Ascending aorta (tissue), 2 donors: ENCODE measurements at regions not wholly inside any gene's neighbourhood (a gene's known extent, or its start where the extent isn't known, plus 50 kb on each side); places are given as distances from the start of the nearest gene placed in this dataset.

Experiments used
- DNase-seq, 2 donors: peaks; one replicate each; pipeline ENCODE4 v3.0.0-alpha.2; 2019; ENCODE audit warnings: low spot score in 2 of 2
- H3K27ac ChIP-seq, 2 donors: fragments of 200-600 bp; sonication (generic); one replicate each; pipeline ENCODE4 v1.5.1; 2016 to 2017; ENCODE audit warnings: mild to moderate bottlenecking in 1 of 2
- H3K27me3 ChIP-seq: fragments of 200-600 bp; sonication (generic); one replicate; pipeline ENCODE4 v1.5.1; 2017
- H3K36me3 ChIP-seq, 2 donors: fragments of 200-600 bp; sonication (generic); one replicate each; pipeline ENCODE4 v1.5.1; 2016
- H3K4me1 ChIP-seq, 2 donors: fragments of 200-600 bp; sonication (generic); one replicate each; pipeline ENCODE4 v1.5.1; 2016 to 2017; ENCODE audit warnings: mild to moderate bottlenecking in 1 of 2
- H3K4me3 ChIP-seq, 2 donors: fragments of 200-600 bp; sonication (generic); one replicate each; pipeline ENCODE4 v1.5.1; 2016 to 2017; ENCODE audit warnings: mild to moderate bottlenecking in 1 of 2
- H3K9me3 ChIP-seq, 2 donors: fragments of 200-600 bp; sonication (generic); one replicate each; pipeline ENCODE4 v1.5.1; 2016
- CTCF ChIP-seq, 3 experiments: fragments of 200-600 bp in 2 of 3; fragments of 450-650 bp in 1 of 3; sonication (generic) in 2 of 3; IDR thresholded peaks; one replicate each; pipeline ENCODE4 v1.5.1; 2016 to 2019; ENCODE audit warnings: antibody characterized with exemption in 3 of 3, mild to moderate bottlenecking in 1 of 3, moderate library complexity in 1 of 3
- intact Hi-C: fragments of 100-400 bp; cut with DNase I; formaldehyde crosslinking; loops from one replicate; pipeline ENCODE4 v1.15.1; 2023

GRCh38 chr12:72774023-72774422 lies 501.9 kb downstream of the TRHDE start:
- Histone ChIP-seq H3K27ac (no peak overlapping the region), H3K9me3 (no peaks in the 10 kb centered on the region), H3K27me3 (no peaks in the 10 kb centered on the region), H3K4me1 (no peaks in the 10 kb centered on the region), H3K36me3 (no peaks in the 10 kb centered on the region), H3K4me3 (no peak overlapping the region)
- intact Hi-C loops: no loop called here
- TF ChIP-seq CTCF (IDR thresholded peaks at IDR 0.05): no peak
- no peak for DNase-seq

GRCh38 chr12:72777806-72778205 lies 505.6 kb downstream of the TRHDE start:
- no peak for TF ChIP-seq CTCF (IDR thresholded peaks at IDR 0.05)
- Histone ChIP-seq H3K9me3 (no peaks in the 10 kb centered on the region), H3K27me3 (no peaks in the 10 kb centered on the region), H3K36me3 (no peaks in the 10 kb centered on the region), H3K4me1 (no peaks in the 10 kb centered on the region), H3K27ac (no peak overlapping the region), H3K4me3 (no peak overlapping the region)
- intact Hi-C loops: no loop called here
- no peak for DNase-seq

GRCh38 chr12:72790273-72790672 lies 518.1 kb downstream of the TRHDE start:
- Histone ChIP-seq H3K4me1 (no peaks in the 10 kb centered on the region), H3K27me3 (no peaks in the 10 kb centered on the region), H3K4me3 (no peak overlapping the region), H3K36me3 (no peaks in the 10 kb centered on the region), H3K9me3 (no peaks in the 10 kb centered on the region), H3K27ac (no peak overlapping the region)
- no peak for TF ChIP-seq CTCF (IDR thresholded peaks at IDR 0.05)
- DNase-seq: no peak
- intact Hi-C loops: no loop called here

- TF ChIP-seq CTCF (IDR thresholded peaks at IDR 0.05): no peak
- Histone ChIP-seq H3K4me1 (no peaks in the 10 kb centered on the region), H3K4me3 (no peak overlapping the region), H3K36me3 (no peaks in the 10 kb centered on the region), H3K27ac (no peak overlapping the region), H3K27me3 (no peaks in the 10 kb centered on the region), H3K9me3 (no peaks in the 10 kb centered on the region)
- intact Hi-C loops: no loop called here
- DNase-seq: no peak
Measured at GRCh38 chr12:72792889-72793288, 520.7 kb downstream of the TRHDE start.

GRCh38 chr12:72793796-72794195 lies 521.6 kb downstream of the TRHDE start:
- TF ChIP-seq CTCF (IDR thresholded peaks at IDR 0.05): no peak
- Histone ChIP-seq H3K9me3 (no peaks in the 10 kb centered on the region), H3K27ac (no peak overlapping the region), H3K4me3 (no peak overlapping the region), H3K27me3 (no peaks in the 10 kb centered on the region), H3K36me3 (no peaks in the 10 kb centered on the region), H3K4me1 (no peaks in the 10 kb centered on the region)
- intact Hi-C loops: no loop called here
- DNase-seq: no peak

- Histone ChIP-seq H3K4me1 (no peaks in the 10 kb centered on the region), H3K27ac (no peak overlapping the region), H3K9me3 (peaks cover 0 to 6% of the 10 kb centered on the region in 2 donors), H3K4me3 (no peak overlapping the region), H3K36me3 (no peaks in the 10 kb centered on the region), H3K27me3 (no peaks in the 10 kb centered on the region)
- intact Hi-C loops: no loop called here
- no peak for TF ChIP-seq CTCF (IDR thresholded peaks at IDR 0.05)
- no peak for DNase-seq
Measured at GRCh38 chr12:72815421-72815820, 543.3 kb downstream of the TRHDE start.
